ENCODE measurements at regions not wholly inside any gene's neighbourhood (a gene's known extent, or its start where the extent isn't known, plus 50 kb on each side); places are given as distances from the start of the nearest gene placed in this dataset.

DNA sequence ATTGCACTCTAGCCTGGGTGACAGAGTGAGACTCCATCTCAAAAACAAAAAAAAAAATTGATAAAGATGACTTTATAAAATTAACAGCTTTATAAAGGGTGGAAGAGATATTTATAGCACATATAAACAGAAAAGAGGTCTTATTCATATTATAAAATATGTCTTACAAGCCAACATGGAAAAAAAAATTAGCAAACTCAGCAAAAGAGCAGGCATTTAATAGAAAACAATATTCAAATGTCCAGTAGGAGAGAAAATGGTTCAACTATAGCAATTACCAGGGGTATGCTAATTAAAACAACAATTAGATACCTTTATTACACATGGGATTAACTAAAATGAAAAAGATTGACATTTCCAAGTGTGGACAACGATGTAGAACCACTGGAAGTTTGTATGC lies 929.1 kb downstream of the REEP3 start:
- DNase-seq (ENCODE audit: low read depth) = no peak
- no peak overlapping the region for H3K4me3 ChIP-seq (ENCODE audit: low read depth, low read length)
- TF ChIP-seq, protein P1, sequence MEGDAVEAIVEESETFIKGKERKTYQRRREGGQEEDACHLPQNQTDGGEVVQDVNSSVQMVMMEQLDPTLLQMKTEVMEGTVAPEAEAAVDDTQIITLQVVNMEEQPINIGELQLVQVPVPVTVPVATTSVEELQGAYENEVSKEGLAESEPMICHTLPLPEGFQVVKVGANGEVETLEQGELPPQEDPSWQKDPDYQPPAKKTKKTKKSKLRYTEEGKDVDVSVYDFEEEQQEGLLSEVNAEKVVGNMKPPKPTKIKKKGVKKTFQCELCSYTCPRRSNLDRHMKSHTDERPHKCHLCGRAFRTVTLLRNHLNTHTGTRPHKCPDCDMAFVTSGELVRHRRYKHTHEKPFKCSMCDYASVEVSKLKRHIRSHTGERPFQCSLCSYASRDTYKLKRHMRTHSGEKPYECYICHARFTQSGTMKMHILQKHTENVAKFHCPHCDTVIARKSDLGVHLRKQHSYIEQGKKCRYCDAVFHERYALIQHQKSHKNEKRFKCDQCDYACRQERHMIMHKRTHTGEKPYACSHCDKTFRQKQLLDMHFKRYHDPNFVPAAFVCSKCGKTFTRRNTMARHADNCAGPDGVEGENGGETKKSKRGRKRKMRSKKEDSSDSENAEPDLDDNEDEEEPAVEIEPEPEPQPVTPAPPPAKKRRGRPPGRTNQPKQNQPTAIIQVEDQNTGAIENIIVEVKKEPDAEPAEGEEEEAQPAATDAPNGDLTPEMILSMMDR (conservative IDR thresholded peaks at IDR 0.05; ENCODE audit: low read depth, low read length) = no peak

DNA sequence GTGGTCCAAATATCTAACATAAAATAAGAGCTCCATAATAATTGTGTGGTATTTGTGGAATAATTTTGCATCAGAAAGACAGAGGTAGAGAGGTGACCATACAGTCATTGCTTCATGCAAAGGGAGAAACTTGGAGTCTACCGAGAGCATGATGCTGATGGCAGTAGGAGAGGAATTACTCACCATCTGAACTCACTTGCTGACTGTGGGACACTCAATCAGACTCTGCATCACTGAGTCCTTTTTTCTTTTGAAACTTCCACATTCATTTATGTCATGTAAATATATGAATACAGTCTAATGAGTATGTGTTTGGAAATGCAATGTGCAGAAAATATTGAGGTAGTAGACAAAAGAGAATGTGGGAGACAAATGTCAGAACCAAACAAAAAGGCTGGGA lies 933.8 kb downstream of the REEP3 start:
- no peak overlapping the region for H3K4me3 ChIP-seq (ENCODE audit: low read depth, low read length)
- no peak for DNase-seq (ENCODE audit: low read depth)
- TF ChIP-seq, protein P1 (conservative IDR thresholded peaks at IDR 0.05; ENCODE audit: low read depth, low read length) = no peak

DNA sequence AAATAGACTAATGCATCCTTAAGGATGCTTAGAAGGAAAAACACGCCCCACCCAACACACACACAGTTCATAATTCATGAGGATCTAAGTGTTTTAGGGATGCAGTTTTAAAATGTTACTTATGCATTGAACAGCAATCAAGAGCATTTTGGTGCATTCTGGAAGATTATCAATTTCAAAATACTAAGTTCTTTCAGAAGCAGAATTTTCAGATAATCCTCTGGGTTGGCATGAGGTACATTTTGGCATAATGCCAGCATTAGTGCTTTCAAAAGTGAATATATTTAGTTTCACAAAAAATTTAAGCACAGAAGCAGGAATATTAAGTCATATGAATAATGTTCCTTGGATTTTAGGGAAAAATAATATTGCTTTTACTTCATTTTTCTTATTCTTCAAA lies 937.1 kb downstream of the REEP3 start:
- no peak overlapping the region for H3K4me3 ChIP-seq (ENCODE audit: low read depth, low read length)
- no peak for DNase-seq (ENCODE audit: low read depth)
- TF ChIP-seq, protein P1 (conservative IDR thresholded peaks at IDR 0.05; ENCODE audit: low read depth, low read length) = no peak

DNA sequence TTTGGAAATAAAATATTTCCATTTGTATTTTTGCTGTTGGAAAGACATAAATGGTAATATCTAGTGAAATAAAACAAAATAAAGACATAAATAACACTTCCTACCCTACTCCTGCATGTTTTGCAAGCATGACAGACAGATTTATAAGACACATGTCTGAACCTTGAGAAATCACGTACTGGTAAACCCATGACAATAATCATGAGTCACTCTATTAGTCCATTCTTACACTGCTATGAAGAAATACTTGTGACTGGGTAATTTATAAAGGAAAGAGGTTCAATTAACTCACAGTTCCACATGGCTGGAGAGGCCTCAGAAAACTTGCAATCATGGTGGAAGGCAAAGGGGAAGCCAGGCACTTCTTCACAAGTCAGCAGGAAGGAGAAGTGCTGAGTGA lies 942.2 kb downstream of the REEP3 start:
- DNase-seq (ENCODE audit: low read depth) = peak; percentile 6
- H3K4me3 ChIP-seq (ENCODE audit: low read depth, low read length) = no peak overlapping the region

DNA sequence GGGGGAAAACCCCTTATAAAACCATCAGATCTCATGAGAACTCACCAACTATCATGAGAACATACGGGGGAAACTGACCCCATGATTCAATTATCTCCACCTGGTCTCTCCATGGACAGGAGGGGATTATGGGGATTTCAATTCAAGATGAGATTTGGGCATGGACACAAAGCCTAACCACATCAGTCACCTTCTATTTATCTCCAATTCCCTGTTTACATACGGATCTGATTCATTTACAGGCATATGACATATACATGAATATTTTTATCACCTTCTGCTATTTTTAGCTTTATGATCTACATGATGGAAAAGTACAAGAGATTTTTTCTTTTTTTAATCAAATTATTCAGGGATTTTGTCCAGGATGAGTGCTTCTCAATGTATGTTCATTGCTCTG lies 944.5 kb downstream of the REEP3 start:
- no peak for DNase-seq (ENCODE audit: low read depth)
- TF ChIP-seq, protein P1 (conservative IDR thresholded peaks at IDR 0.05; ENCODE audit: low read depth, low read length) = no peak

More for the DNA sequence above, 942.2 kb downstream of the REEP3 start:
- TF ChIP-seq, protein P1 (conservative IDR thresholded peaks at IDR 0.05; ENCODE audit: low read depth, low read length) = no peak

DNA sequence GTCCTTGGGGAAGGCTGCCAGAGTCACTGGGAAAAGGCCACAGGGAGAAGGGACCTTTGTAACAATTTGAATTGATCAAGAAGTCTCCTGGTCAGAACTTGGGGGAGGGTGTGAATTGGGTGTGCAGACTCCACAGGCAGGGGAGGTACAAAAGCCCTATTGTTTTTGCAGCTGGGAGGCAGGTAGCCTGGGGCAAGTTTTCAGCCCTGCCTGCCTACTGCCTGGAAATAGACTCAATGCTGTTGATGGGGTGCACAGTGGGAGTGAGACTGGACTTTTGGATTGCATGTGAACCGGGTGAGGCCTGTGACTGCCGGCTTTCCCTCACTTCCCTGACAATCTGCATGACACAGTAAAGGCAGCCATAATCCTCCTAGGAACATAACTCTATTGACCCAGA lies 947.0 kb downstream of the REEP3 start:
- DNase-seq (ENCODE audit: low read depth) = no peak
- TF ChIP-seq, protein P1 (conservative IDR thresholded peaks at IDR 0.05; ENCODE audit: low read depth, low read length) = no peak
- no peak overlapping the region for H3K4me3 ChIP-seq (ENCODE audit: low read depth, low read length)

More for the DNA sequence above, 944.5 kb downstream of the REEP3 start:
- no peak overlapping the region for H3K4me3 ChIP-seq (ENCODE audit: low read depth, low read length)

DNA sequence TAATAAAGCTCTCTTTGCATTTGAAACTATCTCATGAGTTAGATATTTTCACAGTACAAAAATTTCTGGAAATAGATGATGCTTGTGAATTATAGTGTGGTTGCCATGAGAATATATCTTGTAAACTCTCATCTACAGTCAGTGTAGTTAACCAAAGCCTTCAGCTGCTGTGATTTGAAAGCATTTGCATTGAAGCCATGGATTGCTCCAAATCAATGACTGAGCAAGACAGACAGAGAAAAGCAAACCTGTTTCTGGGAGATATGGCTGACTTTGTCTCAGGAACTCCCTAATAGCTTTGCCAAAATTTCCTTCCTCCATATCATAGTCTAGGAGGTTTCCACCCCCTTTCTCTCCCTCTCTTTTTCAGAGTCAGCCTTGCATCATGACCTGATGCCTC lies 955.3 kb downstream of the REEP3 start:
- H3K4me3 ChIP-seq (ENCODE audit: low read depth, low read length) = no peak overlapping the region

More for the DNA sequence above, 955.3 kb downstream of the REEP3 start:
- no peak for DNase-seq (ENCODE audit: low read depth)
- TF ChIP-seq, protein P1 (conservative IDR thresholded peaks at IDR 0.05; ENCODE audit: low read depth, low read length) = no peak

Measured in epithelial cell of proximal tubule (primary cell).